SU-DHL-6 (cell line): ENCODE measurements at regions not wholly inside any gene's neighbourhood (a gene's known extent, or its start where the extent isn't known, plus 50 kb on each side); places are given as distances from the start of the nearest gene placed in this dataset.
"Not testable (repeated sequence)": the region's sequence is repeated elsewhere in the genome, so short reads cannot be mapped to it uniquely, and the experiment has no call there.

Source experiments
- H2AFZ ChIP-seq: fragments of 200-600 bp; sonication (generic); 2 replicates; pipeline ENCODE4 v1.6.1; 2014; ENCODE audit warnings: low read depth, mild to moderate bottlenecking, moderate library complexity, mixed read lengths, antibody characterized with exemption, low read length; ENCODE audit not compliant: severe bottlenecking
- H3F3A ChIP-seq: fragments of 200-600 bp; shearing (Covaris generic); 2 replicates; pipeline ENCODE4 v1.6.0; 2016; ENCODE audit warnings: antibody characterized with exemption, mild to moderate bottlenecking; ENCODE audit not compliant: insufficient read depth
- H3K27ac ChIP-seq: fragments of 200-600 bp; sonication (generic); 2 replicates; pipeline ENCODE4 v1.5.1; 2016; ENCODE audit warnings: low read depth, mild to moderate bottlenecking, low read length, moderate library complexity, mixed read lengths
- H3K27me3 ChIP-seq: fragments of 200-600 bp; sonication (generic), shearing (Covaris generic); 2 replicates; pipeline ENCODE4 v1.6.0; 2014; ENCODE audit warnings: mild to moderate bottlenecking, low read length
- H3K36me3 ChIP-seq: fragments of 200-600 bp; sonication (generic); 2 replicates; pipeline ENCODE4 v1.6.1; 2014; ENCODE audit warnings: mild to moderate bottlenecking, low read length, mixed read lengths
- H3K4me2 ChIP-seq: fragments of 300-600, 200-600 bp; shearing (Covaris generic), sonication (generic); 2 replicates; pipeline ENCODE4 v1.6.0; 2014; ENCODE audit warnings: low read length, low read depth, mild to moderate bottlenecking; ENCODE audit not compliant: poor library complexity, severe bottlenecking
- H3K4me3 ChIP-seq: fragments of 200-600 bp; sonication (generic); 2 replicates; pipeline ENCODE4 v1.5.1; 2014; ENCODE audit warnings: antibody characterized with exemption, low read length, mild to moderate bottlenecking, mixed read lengths; ENCODE audit not compliant: insufficient read depth, poor library complexity, severe bottlenecking
- H3K79me2 ChIP-seq: fragments of 200-600 bp; sonication (generic); 2 replicates; pipeline ENCODE4 v1.6.1; 2014; ENCODE audit warnings: mild to moderate bottlenecking, low read length, moderate library complexity; ENCODE audit not compliant: insufficient read depth
- H3K9ac ChIP-seq: fragments of 200-600 bp; sonication (generic); 2 replicates; pipeline ENCODE4 v1.7.0; 2014; ENCODE audit warnings: mild to moderate bottlenecking, low read length
- H3K9me2 ChIP-seq: fragments of 200-600 bp; sonication (generic); replicated peaks from 2 replicates; pipeline ENCODE4 v1.6.1; 2014; ENCODE audit warnings: low read length; ENCODE audit not compliant: insufficient read depth
- H3K9me3 ChIP-seq: fragments of 200-600 bp; sonication (generic); 2 replicates; pipeline ENCODE4 v1.6.1; 2014; ENCODE audit warnings: low read length, mixed read lengths; ENCODE audit not compliant: insufficient read depth
- H4K20me1 ChIP-seq: fragments of 200-600 bp; sonication (generic); 2 replicates; pipeline ENCODE4 v1.6.1; 2014; ENCODE audit warnings: low read depth, mild to moderate bottlenecking, antibody characterized with exemption, low read length, moderate library complexity, mixed read lengths
- EZH2phosphoT487 ChIP-seq: fragments of 200-600 bp; sonication (generic), shearing (Covaris generic); conservative IDR thresholded peaks from 2 replicates; pipeline ENCODE4 v1.6.1; 2018; ENCODE audit warnings: mild to moderate bottlenecking, antibody characterized with exemption, low read length, moderate library complexity, mixed read lengths
- TF ChIP-seq, protein P1 (sequence below): fragments of 200-600 bp; sonication (generic); IDR thresholded peaks from one replicate; pipeline ENCODE4 v1.5.1; 2017; ENCODE audit warnings: antibody characterized with exemption, mild to moderate bottlenecking, low read length, moderate library complexity; ENCODE audit not compliant: insufficient read depth, poor library complexity, severe bottlenecking

DNA sequence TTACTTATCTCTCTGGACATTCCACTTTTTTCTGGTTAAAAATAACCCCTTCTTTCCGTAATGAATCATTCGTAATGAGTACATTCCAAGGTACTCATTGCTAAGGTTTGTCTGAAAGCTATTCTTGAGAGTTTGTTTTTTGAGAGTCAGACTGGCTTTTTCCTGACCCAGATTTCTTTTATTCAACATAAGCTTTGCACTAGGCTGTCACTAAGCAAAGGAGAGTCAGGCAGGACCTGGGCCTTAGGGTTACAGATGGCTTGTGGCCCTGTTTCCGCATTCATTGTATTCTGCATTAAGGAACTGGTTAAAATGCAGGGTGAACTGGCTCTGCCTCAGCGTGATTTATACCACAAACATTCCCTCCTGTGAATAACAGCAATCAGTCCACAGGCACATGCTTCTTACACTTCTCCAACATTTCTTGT is 84.1 kb downstream of the POM121L12 start:
- Histone ChIP-seq H3K9ac (no peak overlapping the region), H3K79me2 (no peaks in the 10 kb centered on the region), H3K4me3 (no peak overlapping the region), H3K4me2 (no peak overlapping the region), H3K27me3 (no peaks in the 10 kb centered on the region), H3F3A (no peaks in the 10 kb centered on the region), H2AFZ (no peak overlapping the region), H3K27ac (no peak overlapping the region), H3K36me3 (no peaks in the 10 kb centered on the region), H3K9me2 (no peaks in the 10 kb centered on the region), H4K20me1 (no peaks in the 10 kb centered on the region), H3K9me3 (no peaks in the 10 kb centered on the region)
- TF ChIP-seq, protein P1, sequence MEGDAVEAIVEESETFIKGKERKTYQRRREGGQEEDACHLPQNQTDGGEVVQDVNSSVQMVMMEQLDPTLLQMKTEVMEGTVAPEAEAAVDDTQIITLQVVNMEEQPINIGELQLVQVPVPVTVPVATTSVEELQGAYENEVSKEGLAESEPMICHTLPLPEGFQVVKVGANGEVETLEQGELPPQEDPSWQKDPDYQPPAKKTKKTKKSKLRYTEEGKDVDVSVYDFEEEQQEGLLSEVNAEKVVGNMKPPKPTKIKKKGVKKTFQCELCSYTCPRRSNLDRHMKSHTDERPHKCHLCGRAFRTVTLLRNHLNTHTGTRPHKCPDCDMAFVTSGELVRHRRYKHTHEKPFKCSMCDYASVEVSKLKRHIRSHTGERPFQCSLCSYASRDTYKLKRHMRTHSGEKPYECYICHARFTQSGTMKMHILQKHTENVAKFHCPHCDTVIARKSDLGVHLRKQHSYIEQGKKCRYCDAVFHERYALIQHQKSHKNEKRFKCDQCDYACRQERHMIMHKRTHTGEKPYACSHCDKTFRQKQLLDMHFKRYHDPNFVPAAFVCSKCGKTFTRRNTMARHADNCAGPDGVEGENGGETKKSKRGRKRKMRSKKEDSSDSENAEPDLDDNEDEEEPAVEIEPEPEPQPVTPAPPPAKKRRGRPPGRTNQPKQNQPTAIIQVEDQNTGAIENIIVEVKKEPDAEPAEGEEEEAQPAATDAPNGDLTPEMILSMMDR, result no peak
- no peak for TF ChIP-seq EZH2phosphoT487

DNA sequence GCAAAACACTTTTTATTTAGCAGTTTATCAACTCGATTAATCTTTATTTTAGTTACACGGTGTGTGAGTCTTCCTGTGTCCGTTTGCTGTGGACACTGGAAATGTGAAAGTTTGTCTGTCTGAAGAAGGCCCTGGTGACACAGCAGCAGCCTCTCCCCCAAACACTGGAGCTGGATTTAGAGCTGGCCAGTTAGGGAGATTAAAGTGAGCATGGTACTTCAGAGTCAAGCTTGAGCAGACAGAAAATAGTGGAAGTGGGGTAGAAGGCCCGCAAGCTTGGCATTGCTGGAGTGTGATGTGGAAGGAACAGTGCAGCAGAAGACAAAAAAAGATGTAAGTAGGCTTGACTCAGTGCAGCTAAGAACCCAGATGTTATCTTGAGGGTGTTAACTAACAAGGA is 85.9 kb downstream of the POM121L12 start:
- H3K9ac ChIP-seq, result no peak overlapping the region
- no peak for TF ChIP-seq EZH2phosphoT487
- TF ChIP-seq, protein P1, result no peak
- H3K79me2 ChIP-seq, result no peaks in the 10 kb centered on the region
- no peaks in the 10 kb centered on the region for H3K36me3 ChIP-seq
- H3K4me3 ChIP-seq, result no peak overlapping the region
- no peak overlapping the region for H3K4me2 ChIP-seq
- H2AFZ ChIP-seq, result no peak overlapping the region
- H3K27me3 ChIP-seq, result no peaks in the 10 kb centered on the region
- no peaks in the 10 kb centered on the region for H3K9me3 ChIP-seq
- H3F3A ChIP-seq, result no peaks in the 10 kb centered on the region
- no peaks in the 10 kb centered on the region for H4K20me1 ChIP-seq
- no peak overlapping the region for H3K27ac ChIP-seq
- no peaks in the 10 kb centered on the region for H3K9me2 ChIP-seq

DNA sequence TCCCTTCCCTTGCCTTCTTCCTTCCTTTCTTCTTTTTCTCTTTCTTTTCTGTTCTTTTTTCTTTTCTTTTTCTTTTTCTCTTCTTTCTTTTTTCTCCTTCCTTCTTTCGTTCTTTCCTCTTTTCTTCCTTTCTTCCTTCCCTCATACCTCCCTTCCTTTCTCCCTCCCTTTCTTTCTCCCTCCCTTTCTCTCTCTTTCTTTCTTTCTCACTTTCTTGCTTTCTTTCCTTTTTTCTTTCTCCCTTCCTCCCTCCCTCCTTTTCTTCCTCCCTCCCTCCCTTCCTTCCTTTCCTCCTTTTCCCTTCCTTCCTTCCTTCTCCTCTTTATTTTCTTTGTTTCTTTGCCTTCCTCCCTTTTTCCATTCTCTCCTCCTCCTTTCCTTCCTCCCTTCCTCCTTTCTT is 96.3 kb downstream of the POM121L12 start:
- no peak overlapping the region for H3K4me3 ChIP-seq
- H3K9ac ChIP-seq, result no peak overlapping the region
- no peaks in the 10 kb centered on the region for H3K9me2 ChIP-seq
- no peaks in the 10 kb centered on the region for H4K20me1 ChIP-seq
- H3F3A ChIP-seq, result no peaks in the 10 kb centered on the region
- peaks cover 3% of the 10 kb centered on the region; the same call in 1 of the 2 replicates for H3K9me3 ChIP-seq
- no peak overlapping the region for H3K4me2 ChIP-seq
- H3K27me3 ChIP-seq, result no peaks in the 10 kb centered on the region
- no peak overlapping the region for H2AFZ ChIP-seq
- no peaks in the 10 kb centered on the region for H3K36me3 ChIP-seq
- no peaks in the 10 kb centered on the region for H3K79me2 ChIP-seq
- TF ChIP-seq, protein P1, result no peak
- no peak for TF ChIP-seq EZH2phosphoT487
- H3K27ac ChIP-seq, result no peak overlapping the region

DNA sequence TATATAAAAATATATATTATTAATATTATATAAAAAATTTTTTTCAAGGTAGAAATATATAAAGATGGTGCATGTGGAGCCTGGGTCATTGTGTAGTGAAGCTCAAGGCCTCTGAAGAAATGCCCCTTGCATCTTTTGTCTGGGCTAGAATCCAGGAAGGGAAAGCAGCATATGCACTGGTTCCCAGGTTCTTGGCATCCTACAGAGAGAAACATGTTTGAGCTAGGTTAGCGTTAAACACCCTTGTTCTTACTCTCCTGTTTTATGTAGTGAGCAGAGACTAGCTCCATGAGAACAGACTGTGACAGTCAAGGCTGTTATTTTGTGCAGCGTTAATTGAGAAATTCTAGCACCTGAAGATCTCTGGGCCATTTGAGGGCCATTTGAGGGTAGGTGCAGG is 116.1 kb downstream of the POM121L12 start:
- no peaks in the 10 kb centered on the region for H4K20me1 ChIP-seq
- H3K4me2 ChIP-seq, result no peak overlapping the region
- H3K36me3 ChIP-seq, result no peaks in the 10 kb centered on the region
- H3K9me2 ChIP-seq, result no peaks in the 10 kb centered on the region
- no peak overlapping the region for H3K9ac ChIP-seq
- no peaks in the 10 kb centered on the region for H3K79me2 ChIP-seq
- H2AFZ ChIP-seq, result no peak overlapping the region
- no peak for TF ChIP-seq EZH2phosphoT487
- TF ChIP-seq, protein P1, result no peak
- no peaks in the 10 kb centered on the region for H3F3A ChIP-seq
- no peak overlapping the region for H3K4me3 ChIP-seq
- no peaks in the 10 kb centered on the region for H3K27me3 ChIP-seq
- H3K27ac ChIP-seq, result no peak overlapping the region
- no peaks in the 10 kb centered on the region for H3K9me3 ChIP-seq

DNA sequence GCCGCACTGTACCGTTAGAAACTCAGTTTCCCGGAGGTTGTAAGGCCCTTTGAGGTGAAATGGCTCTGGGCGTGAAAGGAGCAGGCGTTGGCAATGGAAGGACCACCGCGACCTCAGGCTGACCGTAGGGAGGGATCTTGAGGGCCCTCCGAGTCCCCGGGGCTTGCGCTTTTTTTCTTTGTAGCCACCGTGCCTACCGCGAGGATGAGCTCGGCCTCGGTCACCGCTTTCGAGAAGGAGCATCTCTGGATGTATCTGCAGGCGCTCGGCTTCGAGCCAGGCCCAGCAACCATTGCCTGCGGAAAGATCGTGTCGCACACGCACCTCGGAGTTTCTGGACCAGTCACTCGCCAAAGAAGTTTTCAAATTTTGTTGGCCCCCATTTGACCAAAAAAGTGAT is 151.8 kb downstream of the POM121L12 start:
- not testable (repeated sequence) for H3F3A ChIP-seq, H3K4me2 ChIP-seq

More for the DNA sequence above, 151.8 kb downstream of the POM121L12 start:
- H3K36me3 ChIP-seq, H3K9ac ChIP-seq, H3K27ac ChIP-seq, H4K20me1 ChIP-seq, H3K9me2 ChIP-seq, H3K9me3 ChIP-seq, H3K4me3 ChIP-seq, H3K27me3 ChIP-seq, H3K79me2 ChIP-seq, H2AFZ ChIP-seq: not testable (repeated sequence)
